ENCODE measurements at regions not wholly inside any gene's neighbourhood (a gene's known extent, or its start where the extent isn't known, plus 50 kb on each side); places are given as distances from the start of the nearest gene placed in this dataset.

- TF ChIP-seq POLR2A (IDR thresholded peaks at IDR 0.05) (no peak), POLR2AphosphoS5 (IDR thresholded peaks at IDR 0.05) (no peak)
- TF ChIP-seq, protein P1, sequence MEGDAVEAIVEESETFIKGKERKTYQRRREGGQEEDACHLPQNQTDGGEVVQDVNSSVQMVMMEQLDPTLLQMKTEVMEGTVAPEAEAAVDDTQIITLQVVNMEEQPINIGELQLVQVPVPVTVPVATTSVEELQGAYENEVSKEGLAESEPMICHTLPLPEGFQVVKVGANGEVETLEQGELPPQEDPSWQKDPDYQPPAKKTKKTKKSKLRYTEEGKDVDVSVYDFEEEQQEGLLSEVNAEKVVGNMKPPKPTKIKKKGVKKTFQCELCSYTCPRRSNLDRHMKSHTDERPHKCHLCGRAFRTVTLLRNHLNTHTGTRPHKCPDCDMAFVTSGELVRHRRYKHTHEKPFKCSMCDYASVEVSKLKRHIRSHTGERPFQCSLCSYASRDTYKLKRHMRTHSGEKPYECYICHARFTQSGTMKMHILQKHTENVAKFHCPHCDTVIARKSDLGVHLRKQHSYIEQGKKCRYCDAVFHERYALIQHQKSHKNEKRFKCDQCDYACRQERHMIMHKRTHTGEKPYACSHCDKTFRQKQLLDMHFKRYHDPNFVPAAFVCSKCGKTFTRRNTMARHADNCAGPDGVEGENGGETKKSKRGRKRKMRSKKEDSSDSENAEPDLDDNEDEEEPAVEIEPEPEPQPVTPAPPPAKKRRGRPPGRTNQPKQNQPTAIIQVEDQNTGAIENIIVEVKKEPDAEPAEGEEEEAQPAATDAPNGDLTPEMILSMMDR (IDR thresholded peaks at IDR 0.05), result no peak
Observed at GRCh38 chr5:12357626-12358025, 453.4 kb upstream of the CTNND2 start.

Data from breast epithelium (tissue), 3 donors.